ENCODE measurements at regions not wholly inside any gene's neighbourhood (a gene's known extent, or its start where the extent isn't known, plus 50 kb on each side); places are given as distances from the start of the nearest gene placed in this dataset.

DNA sequence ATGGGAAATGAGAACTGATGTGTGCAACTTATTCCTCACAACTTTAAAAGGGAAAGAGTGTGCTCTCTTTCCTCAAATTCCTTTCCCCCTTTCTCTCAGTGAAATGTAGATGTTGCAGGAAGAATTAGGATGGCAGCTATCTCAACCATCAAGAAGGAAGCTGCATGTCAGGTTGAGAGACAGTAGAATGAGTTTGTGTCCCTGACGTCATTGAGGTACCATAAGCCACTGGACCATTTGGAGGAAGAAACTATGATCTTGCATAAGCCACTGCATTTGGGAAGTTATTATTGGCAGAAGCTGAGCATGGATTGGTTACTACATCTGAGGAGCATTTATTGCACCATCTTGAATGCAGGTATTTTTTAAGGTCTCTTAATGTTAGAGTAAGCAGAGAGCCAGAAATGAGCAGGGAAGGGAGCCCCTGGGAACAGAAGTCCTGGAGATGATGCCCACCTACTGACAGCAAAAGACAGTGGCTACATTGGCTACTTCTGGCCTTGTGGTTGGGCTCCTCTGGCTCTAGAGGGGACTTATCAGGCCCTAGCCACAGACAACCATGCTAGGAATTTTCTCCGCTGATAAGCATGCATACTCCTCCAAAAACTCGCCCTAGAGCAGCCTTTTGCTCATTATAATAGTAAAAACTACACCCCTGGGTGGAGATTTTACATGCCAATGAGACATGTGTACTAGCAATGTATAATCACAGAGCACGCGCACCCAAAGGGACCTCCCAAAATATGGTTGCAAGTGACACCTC lies 249.0 kb upstream of the SALL1 start:
- H3K27ac ChIP-seq = no peak overlapping the region
- TF ChIP-seq ZFX (IDR thresholded peaks at IDR 0.05; ENCODE audit: borderline replicate concordance) = no peak
- TF ChIP-seq CTCF (IDR thresholded peaks at IDR 0.05) = no peak

DNA sequence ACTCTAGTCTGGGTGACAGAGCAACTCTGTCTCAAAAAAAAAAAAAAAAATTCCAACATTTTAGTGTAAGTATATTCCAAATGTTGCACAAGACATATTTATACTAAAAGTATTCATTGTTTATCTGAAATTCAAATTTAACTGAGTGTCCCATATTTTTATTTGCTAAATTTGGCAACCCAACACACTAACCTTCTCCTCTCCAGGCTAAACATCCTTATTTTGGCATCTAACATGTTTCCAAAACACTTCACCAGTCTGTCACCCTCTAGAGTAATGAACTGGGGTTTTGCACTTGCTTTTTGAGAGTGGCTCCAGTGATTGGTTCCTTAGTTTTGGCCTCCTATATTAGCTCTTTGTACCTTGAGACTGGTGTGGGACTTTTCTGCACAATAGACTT lies 243.4 kb upstream of the SALL1 start:
- TF ChIP-seq CTCF (IDR thresholded peaks at IDR 0.05) (no peak), ZFX (IDR thresholded peaks at IDR 0.05; ENCODE audit: borderline replicate concordance) (no peak)
- no peak overlapping the region for H3K27ac ChIP-seq

- H3K27ac ChIP-seq = no peak overlapping the region
- TF ChIP-seq ZFX (IDR thresholded peaks at IDR 0.05; ENCODE audit: borderline replicate concordance) = no peak
- no peak for TF ChIP-seq CTCF (IDR thresholded peaks at IDR 0.05)
Observed at GRCh38 chr16:51393381-51394005, 242.4 kb upstream of the SALL1 start.

DNA sequence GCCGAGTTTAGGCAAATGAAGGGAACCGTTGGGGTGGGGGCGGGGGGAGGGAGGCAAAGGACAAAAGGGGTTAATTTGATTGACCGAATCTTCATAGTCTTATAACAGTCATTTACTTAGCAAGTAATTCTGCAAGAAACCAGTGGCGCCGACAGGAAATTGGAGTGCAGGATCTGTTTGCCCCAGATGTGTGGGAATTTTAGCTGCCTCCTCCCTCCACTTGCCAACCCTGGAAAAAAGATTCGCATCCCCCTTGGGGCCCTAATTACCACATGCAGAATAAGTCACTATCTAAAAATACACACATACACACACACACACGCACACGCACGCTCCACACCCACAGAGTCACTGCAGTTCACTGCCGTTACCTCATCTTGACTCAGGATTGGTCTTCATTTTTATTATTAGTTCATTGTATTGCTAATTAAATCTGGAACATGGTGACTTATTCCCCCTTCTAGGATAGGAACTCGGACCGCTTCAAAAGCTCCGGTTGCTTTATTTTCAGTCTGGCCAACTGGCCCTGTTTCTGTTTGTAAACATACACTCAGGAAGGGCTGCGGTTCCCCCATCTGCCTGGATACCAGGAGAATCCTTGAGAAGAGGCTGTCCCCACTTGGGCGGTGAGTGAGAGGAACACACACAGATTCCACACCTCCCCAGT lies 241.6 kb upstream of the SALL1 start:
- TF ChIP-seq ZFX (IDR thresholded peaks at IDR 0.05; ENCODE audit: borderline replicate concordance) (no peak), CTCF (IDR thresholded peaks at IDR 0.05) (no peak)
- no peak overlapping the region for H3K27ac ChIP-seq

- TF ChIP-seq CTCF (IDR thresholded peaks at IDR 0.05) (no peak), ZFX (IDR thresholded peaks at IDR 0.05; ENCODE audit: borderline replicate concordance) (no peak)
- H3K27ac ChIP-seq = no peak overlapping the region
Observed at GRCh38 chr16:51391798-51392511, 240.9 kb upstream of the SALL1 start.

DNA sequence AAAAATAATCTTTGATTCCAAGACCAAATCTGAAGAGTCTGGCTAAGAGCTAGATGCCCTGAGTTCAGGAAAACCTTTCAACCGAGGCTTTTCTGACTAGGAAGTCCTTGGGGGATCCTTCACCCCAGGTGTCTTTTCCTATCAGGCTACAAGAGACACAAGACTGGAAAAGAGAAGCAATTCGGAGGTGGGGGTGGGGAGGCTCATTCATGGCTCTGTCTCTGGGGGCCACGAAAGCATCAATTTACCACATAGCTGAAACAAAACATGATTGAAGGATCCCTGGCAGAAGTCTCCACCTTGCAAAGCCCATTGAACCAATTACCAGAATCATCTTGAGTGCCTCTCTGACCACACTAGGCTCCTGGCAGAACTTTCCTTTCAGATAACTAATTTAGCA lies 239.8 kb upstream of the SALL1 start:
- H3K27ac ChIP-seq = no peak overlapping the region
- no peak for TF ChIP-seq ZFX (IDR thresholded peaks at IDR 0.05; ENCODE audit: borderline replicate concordance)
- no peak for TF ChIP-seq CTCF (IDR thresholded peaks at IDR 0.05)
